ENCODE measurements at regions not wholly inside any gene's neighbourhood (a gene's known extent, or its start where the extent isn't known, plus 50 kb on each side); places are given as distances from the start of the nearest gene placed in this dataset.

DNA sequence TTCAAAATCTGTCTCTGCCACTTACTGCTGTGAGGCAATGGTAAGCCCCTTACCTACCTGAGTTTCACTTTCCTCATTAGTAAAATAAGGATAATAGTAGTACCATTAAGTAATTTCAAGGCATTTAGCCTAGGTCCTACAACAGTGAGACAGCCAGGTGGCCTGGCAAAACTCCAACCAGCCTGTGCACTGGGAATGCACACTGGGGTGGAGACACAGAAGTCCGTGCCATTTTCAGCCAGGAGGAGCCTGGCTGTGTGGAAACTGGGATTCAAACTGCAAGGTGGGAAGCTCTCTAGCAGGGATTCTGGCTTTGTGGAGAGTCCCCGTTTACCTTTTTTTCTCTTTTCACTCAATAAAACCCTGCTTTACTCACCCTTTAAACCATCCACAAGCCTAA is 630.4 kb downstream of the PRELID2 start:
- TF ChIP-seq, protein P1, sequence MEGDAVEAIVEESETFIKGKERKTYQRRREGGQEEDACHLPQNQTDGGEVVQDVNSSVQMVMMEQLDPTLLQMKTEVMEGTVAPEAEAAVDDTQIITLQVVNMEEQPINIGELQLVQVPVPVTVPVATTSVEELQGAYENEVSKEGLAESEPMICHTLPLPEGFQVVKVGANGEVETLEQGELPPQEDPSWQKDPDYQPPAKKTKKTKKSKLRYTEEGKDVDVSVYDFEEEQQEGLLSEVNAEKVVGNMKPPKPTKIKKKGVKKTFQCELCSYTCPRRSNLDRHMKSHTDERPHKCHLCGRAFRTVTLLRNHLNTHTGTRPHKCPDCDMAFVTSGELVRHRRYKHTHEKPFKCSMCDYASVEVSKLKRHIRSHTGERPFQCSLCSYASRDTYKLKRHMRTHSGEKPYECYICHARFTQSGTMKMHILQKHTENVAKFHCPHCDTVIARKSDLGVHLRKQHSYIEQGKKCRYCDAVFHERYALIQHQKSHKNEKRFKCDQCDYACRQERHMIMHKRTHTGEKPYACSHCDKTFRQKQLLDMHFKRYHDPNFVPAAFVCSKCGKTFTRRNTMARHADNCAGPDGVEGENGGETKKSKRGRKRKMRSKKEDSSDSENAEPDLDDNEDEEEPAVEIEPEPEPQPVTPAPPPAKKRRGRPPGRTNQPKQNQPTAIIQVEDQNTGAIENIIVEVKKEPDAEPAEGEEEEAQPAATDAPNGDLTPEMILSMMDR (IDR thresholded peaks at IDR 0.05), result no peak
- TF ChIP-seq POLR2A (IDR thresholded peaks at IDR 0.05), result no peak

Data from vagina (tissue), 2 donors.